Stimulated activated CD8-positive, alpha-beta memory T cell treated with anti-CD3 and anti-CD28 coated beads, Interleukin-4, amount 100 ng/mL, for 48 hours (primary cell): ENCODE measurements at regions not wholly inside any gene's neighbourhood (a gene's known extent, or its start where the extent isn't known, plus 50 kb on each side); places are given as distances from the start of the nearest gene placed in this dataset.
"Not testable (repeated sequence)": the region's sequence is repeated elsewhere in the genome, so short reads cannot be mapped to it uniquely, and the experiment has no call there.

ENCODE experiments used
- DNase-seq: peaks from one replicate; pipeline ENCODE4 v3.0.0-alpha.2; 2020

DNA sequence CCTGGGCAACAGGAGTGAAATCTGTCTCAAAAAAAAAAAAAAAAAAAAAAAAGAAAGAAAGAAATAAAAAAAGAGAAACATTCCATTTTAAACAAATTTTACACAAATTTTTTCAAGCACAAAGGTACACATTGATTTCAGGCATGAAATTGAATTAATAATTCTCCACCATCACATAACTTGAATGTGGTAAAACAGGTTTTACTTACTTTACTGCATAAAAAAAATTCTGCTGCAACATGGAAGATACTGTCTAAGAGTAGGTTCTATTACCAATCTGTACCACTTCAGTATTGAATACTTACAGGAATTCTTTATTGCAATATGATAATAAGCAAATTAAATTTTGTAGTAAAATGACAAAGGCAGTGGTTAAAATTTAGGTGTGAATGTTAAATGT, 271.6 kb upstream of the ARSJ start:
- DNase-seq, result no peak

DNA sequence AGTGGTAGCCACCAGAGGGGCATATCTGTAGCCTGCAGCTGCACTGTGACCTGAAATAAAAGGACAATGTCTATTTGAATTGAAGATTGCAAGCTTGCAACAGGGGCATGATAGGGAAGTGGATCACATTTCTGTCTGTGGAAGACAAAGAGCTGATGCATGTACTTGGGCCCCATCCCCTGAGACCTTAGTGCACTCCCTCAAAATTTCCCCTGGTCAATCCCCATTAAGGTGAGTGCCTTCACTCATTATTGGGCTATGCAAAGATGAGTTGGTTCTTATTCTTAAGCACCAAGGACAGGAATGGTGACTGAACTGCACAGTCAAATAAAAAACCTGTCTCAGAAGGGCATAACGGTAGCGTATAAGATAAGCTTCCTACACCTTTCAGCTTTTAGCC, 273.1 kb upstream of the ARSJ start:
- DNase-seq, result no peak

- no peak for DNase-seq
Observed at GRCh38 chr4:114257501-114257900, 278.1 kb upstream of the ARSJ start.

DNA sequence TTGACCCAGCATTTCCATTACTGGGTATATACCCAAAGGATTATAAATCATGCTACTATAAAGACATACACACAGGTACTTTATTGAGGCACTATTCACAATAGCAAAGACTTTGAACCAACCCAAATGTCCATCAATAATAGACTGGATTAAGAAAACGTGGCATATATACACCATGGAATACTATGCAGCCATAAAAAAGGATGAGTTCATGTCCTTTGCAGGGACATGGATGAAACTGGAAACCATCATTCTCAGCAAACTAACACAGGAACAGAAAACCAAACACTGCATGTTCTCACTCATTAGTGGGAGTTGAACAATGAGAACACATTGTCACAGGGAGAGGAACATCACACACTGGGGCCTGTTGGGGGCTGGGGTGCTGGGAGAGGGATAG, 283.0 kb upstream of the ARSJ start:
- DNase-seq, result not testable (repeated sequence)

GRCh38 chr4:114263233-114263632, 283.8 kb upstream of the ARSJ start:
- DNase-seq, result no peak

- no peak for DNase-seq
Observed at GRCh38 chr4:114264452-114264851, 285.0 kb upstream of the ARSJ start.

DNA sequence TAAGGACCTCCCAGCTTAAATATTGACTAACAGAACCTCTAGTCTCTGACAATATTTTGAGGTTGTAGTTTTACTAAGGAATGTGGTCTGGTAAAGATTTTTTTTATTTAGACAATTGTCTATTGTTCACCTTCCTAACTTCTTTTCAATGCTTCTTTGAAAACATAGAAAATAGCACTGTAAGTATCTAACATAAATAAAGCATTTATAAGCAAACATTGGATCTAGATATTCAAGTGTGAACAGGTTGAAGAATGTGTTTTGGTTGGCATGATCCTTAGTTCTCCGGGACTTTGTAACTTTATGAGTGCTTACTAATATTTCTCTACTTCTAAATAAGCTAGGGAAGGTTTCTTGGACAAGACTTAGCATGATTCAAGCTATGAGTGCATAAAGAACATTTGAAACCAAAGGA, 285.4 kb upstream of the ARSJ start:
- no peak for DNase-seq

DNA sequence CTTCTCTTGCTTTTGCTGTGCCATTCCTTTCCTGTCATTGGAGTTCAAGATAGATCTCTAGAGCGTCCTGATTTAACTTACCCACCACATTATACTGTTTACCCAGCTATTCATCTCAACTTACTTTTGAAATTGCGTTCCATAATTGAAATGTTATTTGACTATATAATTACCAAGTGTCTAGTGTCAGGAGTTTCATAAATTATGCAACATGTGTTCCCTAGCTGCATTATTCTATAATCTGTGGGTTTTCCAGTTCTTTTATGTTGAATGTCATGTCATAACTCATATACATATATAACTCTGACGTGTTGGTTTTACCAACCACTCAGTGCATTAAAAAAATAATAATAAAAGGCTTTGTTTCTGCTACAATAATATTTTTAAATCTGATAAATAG, 285.9 kb upstream of the ARSJ start:
- DNase-seq, result no peak

DNA sequence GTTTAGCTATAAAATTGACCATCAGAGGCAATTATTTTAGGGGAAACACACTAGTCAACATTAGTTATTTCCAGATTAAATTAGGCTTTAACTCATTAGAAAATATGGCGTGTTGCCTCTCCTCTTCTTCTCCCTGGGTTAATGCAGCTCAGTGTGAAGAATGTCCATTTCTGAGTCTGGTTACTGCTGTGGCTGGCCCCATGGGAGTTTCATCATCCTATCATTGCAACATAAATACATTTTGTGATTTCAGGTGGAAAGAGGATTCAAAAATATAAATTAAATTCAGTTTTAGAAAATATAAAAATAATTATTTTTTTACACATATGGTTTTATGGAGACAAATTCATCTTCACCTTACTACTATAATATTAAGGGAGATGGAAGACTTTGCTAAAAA, 288.5 kb upstream of the ARSJ start:
- DNase-seq, result no peak

GRCh38 chr4:114271031-114271430, 291.6 kb upstream of the ARSJ start:
- no peak for DNase-seq

DNA sequence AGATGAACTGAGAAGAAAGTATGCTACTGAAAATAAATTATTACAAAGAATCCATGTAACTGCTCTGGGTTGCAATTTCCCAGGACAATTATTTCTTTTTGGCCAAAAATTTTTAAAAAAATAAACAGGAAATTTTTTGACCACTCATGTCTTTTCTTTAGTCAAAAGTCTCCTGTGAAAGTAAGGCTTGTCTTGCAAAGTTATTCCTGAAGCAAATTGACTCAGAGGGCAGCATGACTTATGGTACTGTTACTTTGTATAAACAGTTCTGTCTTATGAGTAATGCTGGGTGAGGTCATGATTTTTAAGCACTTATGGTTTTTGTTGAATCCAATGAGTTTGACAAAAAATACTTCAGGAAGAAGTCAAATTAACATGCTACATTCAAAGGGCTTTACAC, 292.8 kb upstream of the ARSJ start:
- DNase-seq, result no peak

DNA sequence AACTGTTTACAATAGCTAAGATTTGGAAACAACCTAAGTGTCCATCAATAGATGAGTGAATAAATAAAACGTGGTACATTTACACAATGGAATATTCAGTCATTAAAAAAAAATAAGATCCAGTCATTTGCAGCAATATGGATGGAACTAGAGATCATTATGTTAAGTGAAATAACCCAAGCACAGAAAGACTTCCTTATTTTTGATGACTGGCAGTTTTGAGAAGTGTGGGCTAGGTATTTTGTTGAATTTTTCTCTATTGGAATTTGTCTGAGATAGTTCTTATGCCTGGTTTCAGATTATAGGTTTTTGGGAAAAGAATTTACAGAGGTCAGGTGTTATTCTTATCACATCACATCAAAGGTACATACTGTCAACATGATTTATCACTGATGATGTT, 293.8 kb upstream of the ARSJ start:
- DNase-seq, result no peak

GRCh38 chr4:114277690-114278089, 298.2 kb upstream of the ARSJ start:
- no peak for DNase-seq

DNA sequence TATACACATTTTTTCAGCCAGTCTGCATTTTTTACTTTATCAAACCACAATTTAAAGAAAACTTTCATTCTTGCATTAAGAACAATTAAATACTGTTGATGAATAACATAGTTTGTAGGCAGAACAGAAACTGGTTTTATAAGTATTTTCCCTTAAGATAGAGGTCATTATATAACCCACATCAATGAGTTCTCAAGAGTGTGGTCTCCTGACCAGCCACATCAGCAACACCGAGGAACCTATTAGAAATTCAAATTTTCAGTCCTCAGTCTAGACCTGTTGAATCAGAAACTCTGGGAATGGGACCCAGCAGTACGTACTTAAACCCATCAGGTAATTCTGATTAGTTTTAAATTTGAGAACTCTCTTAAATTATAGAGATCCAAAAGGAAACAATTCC, 299.6 kb upstream of the ARSJ start:
- DNase-seq, result no peak

DNA sequence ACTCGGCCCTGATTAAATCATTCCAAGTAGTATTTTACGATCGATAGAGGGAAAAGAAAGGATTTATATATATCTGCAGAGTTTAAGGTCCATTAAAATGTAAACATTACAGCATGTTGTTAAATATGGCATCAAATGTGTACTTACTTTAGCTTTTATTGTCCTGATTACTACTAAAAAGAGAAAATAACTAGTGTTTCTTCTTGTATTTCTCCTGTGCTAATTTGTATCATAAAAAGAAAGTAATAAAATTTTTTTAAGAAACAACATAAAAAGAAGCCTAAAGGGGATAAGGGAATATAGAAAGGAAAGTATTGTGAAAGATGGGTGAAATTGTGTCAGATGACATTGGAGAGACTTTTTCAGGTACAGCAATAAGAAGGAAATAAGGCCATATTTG, 300.3 kb upstream of the ARSJ start:
- DNase-seq, result no peak

GRCh38 chr4:114280645-114281044, 301.2 kb upstream of the ARSJ start:
- no peak for DNase-seq

DNA sequence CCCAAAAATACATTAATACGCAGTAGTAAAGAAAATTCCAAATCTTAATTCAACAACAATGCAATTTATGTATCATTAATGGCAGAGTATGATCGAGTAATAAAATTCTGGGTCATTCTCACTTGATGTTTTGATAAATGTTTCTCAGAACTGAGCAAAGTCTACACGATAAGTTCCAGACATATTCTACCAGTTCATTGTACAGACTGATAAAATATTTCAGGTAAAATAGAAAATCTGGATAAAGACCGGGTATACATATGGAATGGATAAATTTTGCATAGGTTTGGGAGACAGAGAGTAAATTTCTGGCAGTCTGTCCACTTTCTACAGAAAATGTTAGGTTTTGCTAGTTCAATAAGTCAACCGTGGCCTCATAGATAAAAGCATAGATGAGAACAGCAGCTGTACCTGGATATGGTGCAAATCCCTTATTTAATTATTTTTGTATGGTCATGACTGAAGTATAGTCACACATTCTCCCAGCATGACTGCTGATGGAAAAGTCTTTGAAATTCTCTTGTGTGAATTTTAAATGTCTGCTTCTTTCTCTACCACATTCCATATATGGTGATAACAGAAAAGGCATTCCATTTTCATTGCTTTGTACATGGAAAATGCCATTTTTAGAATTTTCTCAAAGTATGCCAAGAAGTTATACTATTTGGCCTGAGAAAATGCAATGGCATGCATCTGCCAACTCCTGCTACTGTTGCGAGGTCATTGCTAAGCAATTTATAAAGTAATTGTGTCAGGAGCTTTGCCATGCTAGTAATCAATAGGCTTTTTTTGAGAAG, 301.9 kb upstream of the ARSJ start:
- DNase-seq, result no peak

- no peak for DNase-seq
Observed at GRCh38 chr4:114282937-114283336, 303.5 kb upstream of the ARSJ start.

DNA sequence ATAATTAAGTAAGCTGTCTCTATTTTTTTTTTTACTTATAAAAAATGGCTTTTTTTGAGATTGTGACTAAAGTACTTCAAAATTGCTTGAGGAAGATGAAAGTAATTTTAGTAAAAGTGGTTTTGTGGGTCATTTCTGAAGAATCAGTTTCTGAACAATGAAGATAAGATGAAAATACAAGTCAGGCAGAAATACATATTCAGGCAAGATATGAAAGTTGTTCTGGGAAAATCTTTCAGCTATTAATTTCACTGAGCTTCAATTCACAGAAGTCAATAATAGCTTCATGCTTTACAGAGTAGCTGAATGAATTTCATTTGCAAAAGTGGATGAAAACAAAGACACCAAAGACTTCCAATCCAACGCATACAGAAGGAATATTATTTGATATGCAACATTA, 305.2 kb upstream of the ARSJ start:
- no peak for DNase-seq

DNA sequence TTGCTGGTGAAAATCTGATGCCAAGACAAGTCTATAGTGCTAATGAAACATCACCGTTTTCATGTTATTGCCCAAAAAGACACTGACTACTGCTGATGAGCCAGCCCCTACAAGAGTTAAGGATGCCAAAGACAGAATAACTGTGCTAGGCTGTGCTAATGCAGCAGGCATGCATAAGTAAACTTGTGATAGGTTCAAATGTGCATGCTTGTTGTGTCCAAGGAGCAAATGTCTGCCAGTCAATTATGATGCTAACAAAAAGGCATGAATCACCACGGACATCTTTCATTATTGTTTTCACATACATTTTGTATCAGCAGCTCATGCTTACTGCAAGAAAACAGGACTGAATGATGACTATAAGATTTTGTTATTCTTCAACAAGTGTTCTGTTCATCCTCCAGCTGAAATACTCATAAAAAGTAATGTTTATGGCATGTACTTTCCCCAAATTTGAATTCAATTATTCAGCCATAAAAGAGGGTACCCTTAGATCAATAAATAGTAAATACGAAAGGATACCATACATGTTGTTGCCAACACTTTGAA, 306.9 kb upstream of the ARSJ start:
- no peak for DNase-seq

DNA sequence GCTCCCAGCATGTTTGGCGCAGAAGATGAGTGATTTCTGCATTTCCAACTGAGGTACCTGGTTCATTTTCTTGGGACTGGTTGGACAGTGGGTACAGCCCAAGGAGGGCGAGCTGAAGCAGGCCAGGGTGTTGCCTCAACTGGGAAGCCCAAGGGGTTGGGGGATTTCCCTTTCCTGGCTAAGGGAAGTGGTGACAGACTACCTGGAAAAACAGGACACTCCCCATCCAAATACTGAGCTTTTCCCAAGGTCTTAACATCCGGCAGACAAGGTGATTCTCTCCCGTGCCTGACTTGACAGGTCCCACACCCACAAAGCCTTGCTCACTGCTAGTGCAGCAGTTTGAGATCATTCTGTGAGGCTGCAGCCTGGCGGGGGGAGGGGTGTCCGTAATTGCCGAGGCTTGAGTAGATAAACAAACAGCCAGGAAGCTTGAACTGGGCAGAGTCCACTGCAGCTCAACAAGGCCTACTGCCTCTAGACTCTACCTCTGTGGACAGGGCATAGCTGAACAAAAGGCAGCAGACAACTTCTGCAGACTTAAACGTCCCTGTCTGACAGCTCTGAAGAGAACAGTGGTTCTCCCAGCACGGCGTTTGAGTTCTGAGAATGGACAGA, 307.7 kb upstream of the ARSJ start:
- no peak for DNase-seq

- DNase-seq, result no peak
Observed at GRCh38 chr4:114296126-114296525, 302.5 kb upstream of the UGT8 start.

DNA sequence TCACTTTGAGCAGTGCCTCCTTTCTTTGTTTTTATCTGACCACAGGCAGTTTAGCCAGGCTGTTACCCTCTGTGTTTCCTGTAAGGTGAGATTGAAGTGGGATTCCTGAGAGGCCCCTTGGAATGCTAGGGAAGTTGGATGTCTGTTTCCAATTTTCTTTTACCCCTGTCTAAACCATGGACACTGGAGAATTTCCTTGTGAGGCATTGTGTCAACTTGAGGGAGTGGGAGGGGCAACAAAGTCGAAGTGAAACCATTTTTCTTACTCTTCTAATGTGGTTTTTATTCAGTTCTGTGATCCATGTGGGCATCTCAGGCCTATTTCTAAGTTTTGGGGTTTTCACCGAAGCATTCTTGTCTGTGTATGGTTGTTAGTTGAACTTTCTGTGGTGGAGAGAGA, 296.1 kb upstream of the UGT8 start:
- DNase-seq, result no peak

DNA sequence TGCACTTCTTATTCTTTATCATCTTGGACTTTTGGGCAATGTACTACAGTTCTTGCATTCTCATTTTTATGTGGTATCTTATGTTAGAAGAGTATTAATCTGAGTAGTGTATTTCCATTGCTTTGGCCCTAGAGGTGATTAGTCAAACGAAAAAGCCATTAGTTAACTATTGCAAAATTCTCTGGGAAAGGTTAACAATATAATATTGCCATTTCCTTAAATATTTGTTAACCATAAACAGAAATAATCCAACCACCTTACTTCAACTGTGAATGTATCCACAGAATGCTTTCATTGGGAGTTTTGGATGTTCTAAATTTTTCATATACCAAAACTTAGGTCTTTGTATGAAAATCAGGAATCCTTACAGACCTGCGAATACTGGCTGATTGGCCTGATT, 294.6 kb upstream of the UGT8 start:
- DNase-seq, result no peak

DNA sequence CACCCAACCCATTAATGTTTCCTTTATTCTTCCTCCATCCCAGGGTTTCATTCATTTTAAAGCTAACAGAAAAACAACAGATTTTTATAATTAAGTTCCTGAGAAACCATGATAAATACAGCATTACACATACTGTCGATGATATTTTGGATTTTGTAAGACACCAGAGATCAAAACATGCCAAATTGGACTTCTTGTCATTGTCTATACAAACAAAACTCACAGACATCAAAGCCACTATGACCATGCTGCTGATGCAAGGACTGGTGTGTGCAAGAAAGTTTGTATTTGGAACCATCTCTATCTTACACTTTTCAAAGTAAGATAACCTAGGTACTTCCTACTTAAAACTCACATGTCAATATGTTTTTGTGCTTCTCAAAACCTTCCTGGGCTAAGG, 294.0 kb upstream of the UGT8 start:
- DNase-seq, result no peak
